Activated CD8-positive, alpha-beta T cell treated with anti-CD3 and anti-CD28 coated beads for 36 hours (primary cell): ENCODE measurements at regions not wholly inside any gene's neighbourhood (a gene's known extent, or its start where the extent isn't known, plus 50 kb on each side); places are given as distances from the start of the nearest gene placed in this dataset.
"Not testable (repeated sequence)": the region's sequence is repeated elsewhere in the genome, so short reads cannot be mapped to it uniquely, and the experiment has no call there.

ENCODE experiments used
- ATAC-seq: fragments of 200-7000 bp; cut with Tn5 transposase; one replicate; pipeline ENCODE4 v1.10.0; 2021; ENCODE audit warnings: mild to moderate bottlenecking, moderate library complexity
- CTCF ChIA-PET: fragments of 350-600 bp; sonication (Branson Sonifier 250); formaldehyde crosslinking; loops from one replicate; lab custom pipeline; 2021; ENCODE audit warnings: antibody characterized with exemption; lab: Charles Lee
- POLR2A ChIA-PET: fragments of 350-600 bp; sonication (Branson Sonifier 250); formaldehyde crosslinking; loops from one replicate; lab custom pipeline; 2021; ENCODE audit warnings: antibody characterized with exemption; lab: Charles Lee
- DNase-seq: peaks from one replicate; pipeline ENCODE4 v3.0.0-alpha.2; 2020
- H3K27ac Mint-ChIP-seq: one replicate; pipeline ENCODE4 v1.8.0; 2021; ENCODE audit warnings: mild to moderate bottlenecking, mixed read lengths
- H3K27me3 Mint-ChIP-seq: one replicate; pipeline ENCODE4 v1.8.0; 2021; ENCODE audit warnings: mixed read lengths
- H3K36me3 Mint-ChIP-seq: one replicate; pipeline ENCODE4 v1.8.0; 2021; ENCODE audit warnings: low read depth, mixed read lengths
- H3K4me1 Mint-ChIP-seq: one replicate; pipeline ENCODE4 v1.8.0; 2021; ENCODE audit warnings: low read depth, mixed read lengths
- H3K4me3 Mint-ChIP-seq: one replicate; pipeline ENCODE4 v1.8.0; 2021; ENCODE audit warnings: mild to moderate bottlenecking, moderate library complexity, mixed read lengths
- H3K9me3 Mint-ChIP-seq: one replicate; pipeline ENCODE4 v1.8.0; 2021; ENCODE audit warnings: mixed read lengths
- intact Hi-C: fragments of 100-400 bp; cut with micrococcal nuclease; formaldehyde crosslinking; loops from one replicate; pipeline ENCODE4 v1.10.0; 2022
- TF ChIP-seq, protein P1 (sequence below): fragments of 200-600 bp; IDR thresholded peaks from one replicate; pipeline ENCODE4 v1.8.0; 2022; ENCODE audit warnings: antibody characterized with exemption, mild to moderate bottlenecking

DNA sequence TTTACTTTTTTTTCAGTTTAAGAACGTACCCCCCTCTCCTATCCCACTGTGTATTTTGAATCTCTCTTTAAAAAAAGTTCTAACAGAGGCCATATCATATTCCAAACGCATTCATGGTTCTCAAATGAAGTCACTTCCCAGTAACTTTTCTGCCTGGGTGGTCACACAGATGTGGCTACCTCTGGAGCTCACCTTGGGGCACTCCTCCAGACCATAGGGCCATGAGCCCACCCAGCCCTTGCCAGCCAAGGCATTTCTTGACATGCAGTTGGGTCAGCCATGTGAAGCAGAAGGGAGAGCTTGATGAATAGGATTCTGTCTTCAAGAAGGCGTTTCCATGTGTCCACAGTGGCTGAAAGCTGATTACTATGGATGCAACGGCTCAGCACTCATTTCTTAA, 239.3 kb downstream of the RAB11FIP2 start:
- POLR2A ChIA-PET, result no interaction called here
- intact Hi-C loops, result no loop called here
- Mint-ChIP-seq H3K27me3 (peaks cover 8% of the 10 kb centered on the region), H3K4me3 (no peak overlapping the region), H3K27ac (no peak overlapping the region), H3K9me3 (peaks cover 8% of the 10 kb centered on the region), H3K4me1 (no peaks in the 10 kb centered on the region), H3K36me3 (no peaks in the 10 kb centered on the region)
- DNase-seq (no peak), ATAC-seq (no peak)
- CTCF ChIA-PET, result no interaction called here
- TF ChIP-seq, protein P1, sequence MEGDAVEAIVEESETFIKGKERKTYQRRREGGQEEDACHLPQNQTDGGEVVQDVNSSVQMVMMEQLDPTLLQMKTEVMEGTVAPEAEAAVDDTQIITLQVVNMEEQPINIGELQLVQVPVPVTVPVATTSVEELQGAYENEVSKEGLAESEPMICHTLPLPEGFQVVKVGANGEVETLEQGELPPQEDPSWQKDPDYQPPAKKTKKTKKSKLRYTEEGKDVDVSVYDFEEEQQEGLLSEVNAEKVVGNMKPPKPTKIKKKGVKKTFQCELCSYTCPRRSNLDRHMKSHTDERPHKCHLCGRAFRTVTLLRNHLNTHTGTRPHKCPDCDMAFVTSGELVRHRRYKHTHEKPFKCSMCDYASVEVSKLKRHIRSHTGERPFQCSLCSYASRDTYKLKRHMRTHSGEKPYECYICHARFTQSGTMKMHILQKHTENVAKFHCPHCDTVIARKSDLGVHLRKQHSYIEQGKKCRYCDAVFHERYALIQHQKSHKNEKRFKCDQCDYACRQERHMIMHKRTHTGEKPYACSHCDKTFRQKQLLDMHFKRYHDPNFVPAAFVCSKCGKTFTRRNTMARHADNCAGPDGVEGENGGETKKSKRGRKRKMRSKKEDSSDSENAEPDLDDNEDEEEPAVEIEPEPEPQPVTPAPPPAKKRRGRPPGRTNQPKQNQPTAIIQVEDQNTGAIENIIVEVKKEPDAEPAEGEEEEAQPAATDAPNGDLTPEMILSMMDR, result no peak

DNA sequence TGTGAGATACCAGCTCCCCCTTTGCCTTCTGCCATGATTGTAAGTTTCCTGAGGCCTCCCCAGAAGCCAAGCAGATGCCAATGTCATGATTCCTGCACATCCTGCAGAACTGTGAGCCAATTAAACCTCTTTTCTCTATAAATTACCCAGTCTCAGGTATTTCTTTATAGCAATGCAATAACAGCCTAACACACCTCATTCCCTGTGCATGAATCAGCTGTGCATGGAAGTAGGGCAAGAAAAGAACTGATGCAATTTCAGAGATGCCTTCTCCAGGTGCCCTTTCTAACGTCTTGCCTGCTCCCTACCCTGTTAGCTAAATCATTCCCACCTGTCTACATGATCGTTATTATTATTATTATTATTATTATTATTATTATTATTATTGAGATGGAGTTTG, 230.9 kb downstream of the RAB11FIP2 start:
- intact Hi-C loops, H3K27ac Mint-ChIP-seq, H3K27me3 Mint-ChIP-seq, H3K4me3 Mint-ChIP-seq, H3K4me1 Mint-ChIP-seq, POLR2A ChIA-PET, H3K9me3 Mint-ChIP-seq, CTCF ChIA-PET, ATAC-seq, H3K36me3 Mint-ChIP-seq, DNase-seq: not testable (repeated sequence)

DNA sequence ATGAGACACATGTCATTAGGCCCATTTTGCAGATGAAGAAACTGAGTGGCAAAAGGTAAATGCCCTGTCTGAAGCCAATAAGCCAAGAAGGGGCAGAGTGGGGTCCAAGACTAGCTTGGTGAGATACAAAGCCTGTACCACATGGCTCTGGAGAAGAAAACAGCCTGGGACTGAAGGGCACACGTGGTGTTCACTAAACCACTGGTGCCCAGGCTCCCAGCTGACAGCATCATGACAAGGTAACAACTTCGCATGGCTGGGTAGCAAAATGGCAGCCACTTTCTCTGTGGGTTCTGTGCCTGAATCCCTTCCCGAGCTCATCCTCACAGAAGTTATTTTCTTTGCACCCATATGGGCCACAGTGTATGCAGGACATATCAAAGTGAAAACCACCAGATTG, 229.6 kb downstream of the RAB11FIP2 start:
- TF ChIP-seq, protein P1, result no peak
- Mint-ChIP-seq H3K9me3 (no peaks in the 10 kb centered on the region), H3K4me3 (no peak overlapping the region), H3K27me3 (peaks cover 4% of the 10 kb centered on the region), H3K4me1 (no peaks in the 10 kb centered on the region), H3K27ac (no peak overlapping the region), H3K36me3 (no peaks in the 10 kb centered on the region)
- POLR2A ChIA-PET, result no interaction called here
- DNase-seq (no peak), ATAC-seq (no peak)
- intact Hi-C loops, result no loop called here
- CTCF ChIA-PET, result no interaction called here

DNA sequence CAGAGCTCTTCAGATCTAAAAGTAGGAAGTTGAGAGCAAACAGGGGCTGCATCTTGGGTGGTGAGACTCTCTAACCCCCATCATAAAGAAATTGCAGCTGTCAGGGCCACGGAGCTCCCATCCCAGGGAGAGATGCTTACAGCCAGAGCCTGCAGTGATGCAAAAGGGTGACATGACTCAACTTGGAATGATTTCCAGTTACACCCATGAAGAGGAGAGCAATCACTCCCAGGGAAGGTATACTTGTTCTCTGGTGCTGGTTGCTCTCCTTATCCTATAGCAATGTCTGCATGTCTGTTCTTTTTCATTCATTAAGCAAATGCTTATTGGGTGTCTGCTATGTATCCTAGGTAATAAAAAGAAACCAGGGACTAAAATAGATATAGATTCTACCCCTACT, 228.0 kb downstream of the RAB11FIP2 start:
- Mint-ChIP-seq H3K4me3 (no peak overlapping the region), H3K36me3 (no peaks in the 10 kb centered on the region), H3K9me3 (no peaks in the 10 kb centered on the region), H3K4me1 (no peaks in the 10 kb centered on the region), H3K27ac (no peak overlapping the region), H3K27me3 (peaks cover 9% of the 10 kb centered on the region)
- TF ChIP-seq, protein P1, result no peak
- intact Hi-C loops, result no loop called here
- ChIA-PET POLR2A (no interaction called here), CTCF (no interaction called here)
- DNase-seq (no peak), ATAC-seq (no peak)

DNA sequence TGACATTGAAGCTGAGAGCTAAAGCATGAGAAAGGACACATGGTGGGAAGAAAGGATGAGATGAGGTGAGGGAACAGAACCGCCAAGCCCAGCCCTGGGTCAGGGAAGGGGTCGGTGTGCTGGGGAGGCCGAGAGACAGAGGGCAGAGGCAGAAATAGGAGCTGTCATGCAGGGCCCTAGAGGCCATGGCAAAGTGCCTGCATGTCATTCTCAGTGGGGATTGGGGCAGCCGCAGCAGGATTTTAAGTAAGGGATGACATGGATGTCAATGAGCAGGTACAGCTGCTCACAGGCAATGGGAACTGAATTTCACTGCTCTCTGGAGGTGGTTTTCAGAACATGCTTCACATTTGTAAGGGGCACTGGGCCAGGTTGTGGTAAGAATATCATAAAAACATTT, 227.4 kb downstream of the RAB11FIP2 start:
- CTCF ChIA-PET, result no interaction called here

More for the DNA sequence above, 227.4 kb downstream of the RAB11FIP2 start:
- TF ChIP-seq, protein P1, result no peak
- no peak overlapping the region for H3K4me3 Mint-ChIP-seq
- POLR2A ChIA-PET, result no interaction called here
- intact Hi-C loops, result no loop called here
- no peak for ATAC-seq
- H3K27ac Mint-ChIP-seq, result no peak overlapping the region
- H3K27me3 Mint-ChIP-seq, result peaks cover 9% of the 10 kb centered on the region
- H3K36me3 Mint-ChIP-seq, result no peaks in the 10 kb centered on the region
- no peak for DNase-seq
- H3K4me1 Mint-ChIP-seq, result no peaks in the 10 kb centered on the region
- H3K9me3 Mint-ChIP-seq, result no peaks in the 10 kb centered on the region
